Left ventricle myocardium inferior (tissue), 1 donor: ENCODE measurements at regions not wholly inside any gene's neighbourhood (a gene's known extent, or its start where the extent isn't known, plus 50 kb on each side); places are given as distances from the start of the nearest gene placed in this dataset.
"Not testable (repeated sequence)": the region's sequence is repeated elsewhere in the genome, so short reads cannot be mapped to it uniquely, and the experiment has no call there.

ENCODE experiments used
- DNase-seq: peaks from one replicate; pipeline ENCODE4 v3.0.0-alpha.2; 2020
- H3K27ac ChIP-seq: fragments of 200-600 bp; replicated peaks from 2 replicates; pipeline ENCODE4 v1.8.0; 2021
- H3K27me3 ChIP-seq: fragments of 200-600 bp; 2 replicates; pipeline ENCODE4 v1.8.0; 2021; ENCODE audit warnings: low read depth
- H3K36me3 ChIP-seq: fragments of 200-600 bp; 2 replicates; pipeline ENCODE4 v1.8.0; 2021
- H3K4me1 ChIP-seq: fragments of 200-600 bp; 2 replicates; pipeline ENCODE4 v1.8.0; 2021
- H3K4me3 ChIP-seq: fragments of 200-600 bp; 2 replicates; pipeline ENCODE4 v1.8.0; 2021; ENCODE audit warnings: mild to moderate bottlenecking, moderate library complexity
- H3K9me3 ChIP-seq: fragments of 200-600 bp; replicated peaks from 2 replicates; pipeline ENCODE4 v1.8.0; 2021
- CTCF ChIP-seq: fragments of 200-600 bp; IDR thresholded peaks from 2 replicates; pipeline ENCODE4 v1.8.0; 2021; ENCODE audit warnings: antibody characterized with exemption, mild to moderate bottlenecking, borderline replicate concordance
- intact Hi-C: fragments of 100-400 bp; cut with micrococcal nuclease; formaldehyde crosslinking; loops from one replicate; pipeline ENCODE4 v1.11.0; 2022
- donor health status: DM: no; HTN: yes; CAD: no; lungs with severe emphysema.

DNA sequence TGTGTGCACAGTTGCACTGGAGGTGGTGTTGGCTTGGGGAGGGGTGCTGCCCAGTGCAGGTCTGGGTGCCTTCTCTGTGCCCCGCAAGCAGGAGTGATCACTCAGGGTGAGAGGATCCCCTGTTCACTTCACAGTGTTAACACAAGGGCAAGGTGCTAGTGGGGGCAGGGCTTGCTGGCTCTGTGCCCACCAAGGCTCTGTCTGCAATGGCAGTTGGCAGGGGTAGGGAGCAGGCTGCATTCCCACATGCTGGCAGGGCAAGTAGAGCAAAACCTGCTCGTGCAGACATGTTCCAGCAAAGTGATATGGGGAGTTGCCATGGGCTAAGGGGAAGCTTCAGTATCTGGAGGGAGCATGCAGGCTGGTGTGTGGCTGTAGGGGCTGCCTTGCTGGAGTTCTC is 428.0 kb downstream of the ZNF674 start:
- peak; percentile 13 for DNase-seq
- H3K4me1 ChIP-seq: no peaks in the 10 kb centered on the region
- TF ChIP-seq CTCF: no peak

DNA sequence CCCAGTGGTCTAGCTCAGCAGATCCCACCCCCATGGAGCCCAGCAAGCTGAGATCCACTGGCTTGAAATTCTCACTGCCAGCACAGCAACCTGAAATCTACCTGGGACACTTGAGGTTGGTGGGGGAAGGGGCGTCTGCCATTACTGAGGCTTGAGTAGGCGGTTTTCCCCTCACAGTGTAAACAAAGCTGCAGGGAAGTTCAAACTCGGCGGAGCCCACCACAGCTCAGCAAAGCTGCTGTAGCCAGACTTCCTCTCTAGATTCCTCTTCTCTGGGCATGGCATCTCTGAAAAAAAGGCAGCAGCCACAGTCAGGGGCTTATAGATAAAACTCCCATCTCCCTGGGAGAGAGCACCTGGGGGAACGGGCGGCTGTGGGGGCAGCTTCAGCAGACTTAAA is 457.9 kb downstream of the ZNF674 start:
- H3K9me3 ChIP-seq, H3K36me3 ChIP-seq, H3K4me3 ChIP-seq, H3K27ac ChIP-seq, H3K27me3 ChIP-seq, DNase-seq, intact Hi-C loops, H3K4me1 ChIP-seq: not testable (repeated sequence)

More for the DNA sequence above, 428.0 kb downstream of the ZNF674 start:
- Histone ChIP-seq H3K36me3 (no peaks in the 10 kb centered on the region), H3K27ac (no peak overlapping the region), H3K4me3 (no peak overlapping the region), H3K9me3 (no peaks in the 10 kb centered on the region), H3K27me3 (no peaks in the 10 kb centered on the region)
- intact Hi-C loops: no loop called here

DNA sequence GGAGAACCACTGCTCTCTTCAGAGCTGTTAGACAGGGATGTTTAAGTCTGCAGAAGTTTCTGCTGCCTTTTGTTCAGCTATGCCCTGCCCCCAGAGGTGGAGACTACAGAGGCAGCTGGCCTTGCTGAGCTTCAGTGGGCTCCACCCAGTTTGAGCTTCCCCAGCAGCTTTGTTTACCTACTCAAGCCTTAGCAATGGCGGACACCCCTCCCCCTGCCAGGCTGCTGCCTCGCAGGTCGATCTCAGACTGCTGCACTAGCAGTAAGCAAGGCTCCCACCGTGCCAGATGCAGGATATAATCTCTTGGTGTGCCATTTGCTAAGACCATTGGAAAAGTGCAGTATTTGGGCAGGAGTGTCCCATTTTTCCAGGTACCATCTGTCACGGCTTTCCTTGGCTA is 465.1 kb downstream of the ZNF674 start:
- H3K4me3 ChIP-seq, DNase-seq, H3K27me3 ChIP-seq, H3K9me3 ChIP-seq, H3K4me1 ChIP-seq, H3K36me3 ChIP-seq, intact Hi-C loops, H3K27ac ChIP-seq: not testable (repeated sequence)

DNA sequence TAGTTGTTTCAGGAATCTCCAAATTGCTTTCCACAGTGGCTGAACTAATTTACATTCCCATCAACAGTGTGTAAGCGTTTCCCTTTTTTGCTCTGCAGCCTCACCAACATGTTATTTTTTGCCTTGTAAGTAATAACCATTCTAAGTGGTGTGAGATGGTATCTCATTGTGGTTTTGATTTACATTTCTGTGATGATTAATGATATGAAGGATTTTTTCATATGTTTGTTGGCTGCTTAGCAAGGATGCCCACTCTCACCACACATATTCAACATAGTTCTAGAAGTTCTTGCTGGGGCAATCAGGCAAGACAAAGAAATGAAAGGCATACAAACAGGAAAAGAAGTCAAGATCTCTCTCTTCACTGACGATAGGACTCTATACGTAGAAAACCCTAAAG is 472.4 kb downstream of the ZNF674 start:
- H3K36me3 ChIP-seq: no peaks in the 10 kb centered on the region
- H3K4me1 ChIP-seq: no peaks in the 10 kb centered on the region
- H3K27ac ChIP-seq: no peak overlapping the region
- H3K4me3 ChIP-seq: no peak overlapping the region
- no peaks in the 10 kb centered on the region for H3K27me3 ChIP-seq
- no peak for DNase-seq
- no peak for TF ChIP-seq CTCF
- H3K9me3 ChIP-seq: no peaks in the 10 kb centered on the region
- intact Hi-C loops: no loop called here

GRCh38 chrX:46072372-46072771 is 472.8 kb downstream of the ZNF674 start:
- no peak for TF ChIP-seq CTCF
- H3K27ac ChIP-seq: no peak overlapping the region
- H3K9me3 ChIP-seq: no peaks in the 10 kb centered on the region
- H3K27me3 ChIP-seq: no peaks in the 10 kb centered on the region
- DNase-seq: no peak
- intact Hi-C loops: no loop called here
- H3K4me3 ChIP-seq: no peak overlapping the region
- H3K36me3 ChIP-seq: no peaks in the 10 kb centered on the region
- H3K4me1 ChIP-seq: no peaks in the 10 kb centered on the region

- intact Hi-C loops: no loop called here
- no peaks in the 10 kb centered on the region for H3K36me3 ChIP-seq
- no peaks in the 10 kb centered on the region for H3K27me3 ChIP-seq
- no peaks in the 10 kb centered on the region for H3K4me1 ChIP-seq
- H3K27ac ChIP-seq: no peak overlapping the region
- TF ChIP-seq CTCF: no peak
- no peak for DNase-seq
- no peak overlapping the region for H3K4me3 ChIP-seq
- H3K9me3 ChIP-seq: no peaks in the 10 kb centered on the region
These were observed 474.8 kb downstream of the ZNF674 start for GRCh38 chrX:46070421-46070820.

- no peak for TF ChIP-seq CTCF
- no peak for DNase-seq
These were observed 485.9 kb downstream of the ZNF674 start for GRCh38 chrX:46059316-46059715.

More at GRCh38 chrX:46059316-46059715, 485.9 kb downstream of the ZNF674 start:
- H3K36me3 ChIP-seq: no peaks in the 10 kb centered on the region
- no peaks in the 10 kb centered on the region for H3K27me3 ChIP-seq
- no peak overlapping the region for H3K27ac ChIP-seq
- intact Hi-C loops: no loop called here
- no peaks in the 10 kb centered on the region for H3K4me1 ChIP-seq
- H3K9me3 ChIP-seq: no peaks in the 10 kb centered on the region
- no peak overlapping the region for H3K4me3 ChIP-seq
